Spleen (tissue), 3 donors: ENCODE measurements at regions not wholly inside any gene's neighbourhood (a gene's known extent, or its start where the extent isn't known, plus 50 kb on each side); places are given as distances from the start of the nearest gene placed in this dataset.

ENCODE experiments used
- POLR2A ChIP-seq, 3 donors: fragments of 450-650 bp; IDR thresholded peaks; one replicate each; pipeline ENCODE4 v1.5.1; 2017; ENCODE audit warnings: antibody characterized with exemption in 3 of 3, mild to moderate bottlenecking in 1 of 3
- POLR2AphosphoS5 ChIP-seq, 3 donors: sonication (generic); formaldehyde crosslinking; IDR thresholded peaks; one replicate each; pipeline ENCODE4 v1.5.1; 2017; ENCODE audit warnings: antibody characterized with exemption in 3 of 3

DNA sequence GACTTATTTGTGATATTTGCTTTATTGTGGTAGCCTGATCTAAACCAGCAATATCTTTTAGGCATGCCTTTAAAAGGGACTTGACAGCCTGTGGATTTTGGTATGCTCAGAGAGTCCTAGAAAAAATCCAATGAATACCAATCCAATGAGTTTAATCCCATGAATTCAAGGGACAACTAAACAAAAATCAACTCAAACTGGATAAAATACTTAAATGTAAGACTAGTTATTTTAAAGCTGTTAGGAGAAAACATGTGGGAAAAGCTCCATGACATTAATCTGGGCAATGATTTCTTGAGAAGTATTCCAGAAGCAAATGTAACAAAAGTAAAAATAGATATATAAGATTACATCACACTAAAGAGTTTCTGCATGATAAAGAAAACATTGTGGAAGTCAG, 711.5 kb upstream of the PITX2 start:
- TF ChIP-seq POLR2AphosphoS5 (IDR thresholded peaks at IDR 0.05) = no peak
- TF ChIP-seq POLR2A (IDR thresholded peaks at IDR 0.05) = no peak
